Duodenal mucosa (tissue), 2 donors: ENCODE measurements at regions not wholly inside any gene's neighbourhood (a gene's known extent, or its start where the extent isn't known, plus 50 kb on each side); places are given as distances from the start of the nearest gene placed in this dataset.

ENCODE experiments used
- H3K27ac ChIP-seq: one replicate; pipeline ENCODE4 v1.7.0; 2013; ENCODE audit warnings: low read depth, low read length
- H3K27me3 ChIP-seq, 2 donors: one replicate each; pipeline ENCODE4 v1.7.0; 2013; ENCODE audit warnings: low read length in 2 of 2, control low read depth in 1 of 2; ENCODE audit not compliant: insufficient read depth in 2 of 2, control insufficient read depth in 1 of 2
- H3K36me3 ChIP-seq, 2 donors: one replicate each; pipeline ENCODE4 v1.7.0; 2013; ENCODE audit warnings: low read length in 2 of 2, control low read depth in 1 of 2; ENCODE audit not compliant: insufficient read depth in 2 of 2, control insufficient read depth in 1 of 2
- H3K4me1 ChIP-seq, 2 donors: one replicate each; pipeline ENCODE4 v1.7.0; 2013; ENCODE audit warnings: low read length in 2 of 2, control low read depth in 1 of 2; ENCODE audit not compliant: insufficient read depth in 2 of 2, control insufficient read depth in 1 of 2
- H3K4me3 ChIP-seq, 2 donors: one replicate each; pipeline ENCODE4 v1.7.0; 2013; ENCODE audit warnings: low read length in 2 of 2, low read depth in 1 of 2
- H3K9ac ChIP-seq, 2 donors: one replicate each; pipeline ENCODE4 v1.7.0; 2013; ENCODE audit warnings: low read length in 2 of 2, low read depth in 1 of 2
- H3K9me3 ChIP-seq, 2 donors: one replicate each; pipeline ENCODE4 v1.7.0; 2013; ENCODE audit warnings: low read length in 2 of 2, control low read depth in 1 of 2; ENCODE audit not compliant: control insufficient read depth in 1 of 2

DNA sequence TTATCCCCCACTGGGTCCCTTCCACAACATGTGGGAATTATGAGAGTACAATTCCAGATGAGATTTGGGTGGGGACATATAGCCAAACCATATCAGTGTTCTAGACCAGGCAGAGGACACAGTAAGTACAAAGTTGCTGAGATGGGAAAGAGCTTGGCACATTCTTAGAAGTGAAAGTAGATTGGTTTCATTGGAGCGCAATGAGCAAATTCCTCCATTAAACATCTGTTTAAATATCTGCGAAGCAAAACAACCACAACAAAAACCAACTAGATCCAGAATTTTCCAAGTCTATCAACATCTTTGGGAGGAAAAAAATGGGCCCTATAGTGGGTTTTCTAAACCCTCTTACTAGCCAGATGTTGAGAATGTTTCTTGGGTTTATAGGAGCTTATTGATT is 80.0 kb upstream of the STEAP1B start:
- Histone ChIP-seq H3K9me3 (no peaks in the 10 kb centered on the region), H3K9ac (no peak overlapping the region), H3K4me1 (peaks cover 3 to 10% of the 10 kb centered on the region in 2 donors), H3K27me3 (no peaks in the 10 kb centered on the region), H3K36me3 (no peaks in the 10 kb centered on the region), H3K4me3 (no peak overlapping the region), H3K27ac (no peak overlapping the region)

DNA sequence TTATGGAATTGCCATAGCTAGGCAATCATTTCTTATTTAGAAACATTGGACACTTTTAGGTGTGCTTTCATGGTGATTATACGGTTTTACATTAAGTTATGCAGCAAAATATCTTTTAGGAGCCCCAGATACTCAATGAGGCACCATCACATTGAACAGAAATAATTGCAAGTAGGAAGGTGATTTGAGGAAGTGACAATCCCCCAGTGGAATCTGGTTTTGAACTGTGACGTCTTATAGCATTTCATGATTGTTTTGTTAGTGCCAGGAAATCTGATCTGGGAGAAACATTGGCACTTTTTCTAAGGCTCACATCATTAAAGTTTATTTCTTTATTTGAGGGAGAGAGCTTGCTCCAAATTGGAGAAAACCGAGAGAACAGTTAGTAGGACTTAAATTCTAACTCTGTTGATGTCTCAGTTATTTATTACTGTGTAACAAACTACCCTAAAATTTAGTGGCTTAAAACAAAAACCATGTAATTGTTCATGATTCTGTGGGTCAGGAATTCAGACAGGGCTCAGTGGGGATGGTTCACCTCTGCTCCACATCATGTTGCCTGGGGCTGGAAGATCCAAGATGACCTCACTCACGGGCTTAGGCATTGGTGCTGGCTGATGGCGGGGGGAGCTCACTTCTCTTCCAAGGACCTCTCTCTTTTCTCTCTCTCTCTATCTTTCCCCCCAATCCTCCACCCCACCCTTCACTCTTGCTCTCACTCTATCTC is 78.2 kb upstream of the STEAP1B start:
- no peak overlapping the region for H3K4me3 ChIP-seq
- H3K27me3 ChIP-seq, result no peaks in the 10 kb centered on the region

DNA sequence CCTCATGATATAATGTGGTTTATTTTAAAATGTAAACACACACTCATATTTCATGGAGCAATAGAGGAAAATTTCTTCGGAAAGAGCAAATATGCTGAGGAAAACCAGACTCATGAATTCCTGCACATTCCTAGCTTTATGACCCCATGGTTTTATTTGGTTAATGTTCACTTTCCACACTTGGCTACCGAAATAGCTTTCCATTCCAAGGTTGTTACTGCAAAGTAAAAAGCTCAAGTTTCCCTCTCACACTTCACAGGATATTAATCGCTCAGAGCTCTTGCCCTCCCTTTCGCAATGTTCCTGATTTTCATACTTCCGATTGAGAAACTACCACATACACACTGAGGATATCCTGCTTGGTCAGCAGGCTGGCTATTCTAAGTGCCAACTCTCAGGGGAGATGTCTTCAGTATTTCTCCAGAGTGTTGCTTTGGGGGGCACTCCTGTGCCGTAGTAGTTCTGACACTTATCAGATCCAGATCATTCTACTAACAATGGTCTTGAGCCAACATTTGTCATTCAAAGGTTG is 77.5 kb upstream of the STEAP1B start:
- H3K27ac ChIP-seq, result peak overlapping the region; percentile 52
- H3K4me1 ChIP-seq, result peaks cover 3 to 5% of the 10 kb centered on the region in 2 donors
- H3K9me3 ChIP-seq, result no peaks in the 10 kb centered on the region
- H3K36me3 ChIP-seq, result no peaks in the 10 kb centered on the region
- no peaks in the 10 kb centered on the region for H3K27me3 ChIP-seq
- no peak overlapping the region for H3K4me3 ChIP-seq
- H3K9ac ChIP-seq, result no peak overlapping the region

More for the DNA sequence above, 78.2 kb upstream of the STEAP1B start:
- Histone ChIP-seq H3K27ac (peak overlapping the region; percentile 52), H3K9me3 (no peaks in the 10 kb centered on the region), H3K36me3 (no peaks in the 10 kb centered on the region), H3K4me1 (peaks cover 3 to 6% of the 10 kb centered on the region in 2 donors), H3K9ac (no peak overlapping the region)

DNA sequence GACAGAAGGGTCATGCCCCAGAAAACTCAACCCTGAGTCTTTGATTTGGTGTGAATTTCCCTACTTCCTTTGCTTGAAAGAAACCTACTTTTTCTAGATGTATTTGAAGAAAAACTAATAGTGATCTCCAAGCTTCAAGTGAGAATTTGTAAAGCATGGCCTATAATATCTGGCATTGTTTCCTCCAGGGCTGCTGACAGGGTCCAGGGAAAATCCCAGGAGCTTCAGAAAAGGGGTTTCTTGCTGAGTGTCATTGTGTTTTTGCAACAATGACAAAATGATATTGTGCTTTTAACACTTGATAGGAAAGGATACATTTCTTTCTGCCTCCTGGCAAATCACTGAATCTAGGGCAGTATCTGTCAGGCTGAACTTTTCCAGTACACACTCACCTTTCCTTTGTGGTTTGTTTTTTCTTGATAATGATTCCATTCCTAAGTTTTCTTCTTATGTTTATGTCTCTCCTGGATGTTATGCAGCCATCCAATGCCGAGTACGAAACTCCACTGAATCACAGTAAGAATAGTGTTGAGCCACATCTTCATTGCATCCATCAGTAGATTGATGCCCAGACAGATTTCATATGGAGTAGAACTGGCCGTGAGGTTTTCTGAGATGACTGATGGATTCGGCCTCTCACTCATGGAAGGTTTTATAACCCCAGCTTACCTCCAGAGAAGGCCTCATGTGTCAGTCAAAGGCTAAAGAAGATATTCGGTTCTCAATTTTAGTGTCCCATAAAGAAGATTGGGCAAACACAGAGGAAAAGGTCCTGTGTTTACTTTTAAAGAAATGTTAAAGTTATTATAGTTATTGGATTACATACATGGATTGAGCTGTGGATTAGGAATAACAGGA is 76.9 kb upstream of the STEAP1B start:
- Histone ChIP-seq H3K36me3 (no peaks in the 10 kb centered on the region), H3K4me1 (peaks cover 3 to 5% of the 10 kb centered on the region in 2 donors), H3K27ac (no peak overlapping the region), H3K9me3 (no peaks in the 10 kb centered on the region), H3K4me3 (no peak overlapping the region), H3K27me3 (no peaks in the 10 kb centered on the region), H3K9ac (no peak overlapping the region)

- Histone ChIP-seq H3K4me3 (no peak overlapping the region), H3K27me3 (no peaks in the 10 kb centered on the region), H3K4me1 (peaks cover 3 to 5% of the 10 kb centered on the region in 2 donors), H3K9me3 (no peaks in the 10 kb centered on the region), H3K9ac (no peak overlapping the region), H3K36me3 (no peaks in the 10 kb centered on the region), H3K27ac (no peak overlapping the region)
Observed at GRCh38 chr7:22574754-22575520, 74.9 kb upstream of the STEAP1B start.

DNA sequence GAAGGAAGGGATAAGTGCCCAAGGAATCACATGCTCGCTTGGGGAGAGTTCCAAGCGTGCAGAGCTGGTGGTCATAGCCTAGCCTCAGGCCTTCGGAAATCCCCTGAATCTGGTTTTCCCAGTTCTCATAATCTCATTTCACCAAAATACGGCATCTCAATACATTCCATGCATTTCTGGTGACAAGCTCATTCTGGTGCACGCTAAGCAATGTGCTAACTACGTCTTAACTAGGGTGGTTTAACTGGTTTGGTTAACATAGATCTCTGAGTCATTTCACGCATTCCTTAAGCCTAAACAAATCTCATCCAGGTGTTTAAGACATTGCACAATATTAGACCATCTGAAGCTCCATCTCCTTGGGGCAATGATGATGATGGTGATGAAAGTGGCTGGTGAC is 72.9 kb upstream of the STEAP1B start:
- Histone ChIP-seq H3K4me3 (no peak overlapping the region), H3K4me1 (peaks cover 3 to 5% of the 10 kb centered on the region in 2 donors)

GRCh38 chr7:22572292-22572691 is 72.3 kb upstream of the STEAP1B start:
- Histone ChIP-seq H3K27ac (no peak overlapping the region), H3K9ac (no peak overlapping the region), H3K4me3 (no peak overlapping the region), H3K27me3 (no peaks in the 10 kb centered on the region), H3K36me3 (no peaks in the 10 kb centered on the region), H3K4me1 (peaks cover 0 to 3% of the 10 kb centered on the region in 2 donors), H3K9me3 (no peaks in the 10 kb centered on the region)

More for the DNA sequence above, 72.9 kb upstream of the STEAP1B start:
- Histone ChIP-seq H3K9me3 (no peaks in the 10 kb centered on the region), H3K27ac (no peak overlapping the region), H3K36me3 (no peaks in the 10 kb centered on the region), H3K27me3 (no peaks in the 10 kb centered on the region), H3K9ac (no peak overlapping the region)

- H3K4me1 ChIP-seq, result no peaks in the 10 kb centered on the region
- no peak overlapping the region for H3K9ac ChIP-seq
- no peaks in the 10 kb centered on the region for H3K27me3 ChIP-seq
- H3K4me3 ChIP-seq, result no peak overlapping the region
- H3K9me3 ChIP-seq, result no peaks in the 10 kb centered on the region
- H3K36me3 ChIP-seq, result no peaks in the 10 kb centered on the region
- no peak overlapping the region for H3K27ac ChIP-seq
Observed at GRCh38 chr7:22571766-22572165, 71.8 kb upstream of the STEAP1B start.

DNA sequence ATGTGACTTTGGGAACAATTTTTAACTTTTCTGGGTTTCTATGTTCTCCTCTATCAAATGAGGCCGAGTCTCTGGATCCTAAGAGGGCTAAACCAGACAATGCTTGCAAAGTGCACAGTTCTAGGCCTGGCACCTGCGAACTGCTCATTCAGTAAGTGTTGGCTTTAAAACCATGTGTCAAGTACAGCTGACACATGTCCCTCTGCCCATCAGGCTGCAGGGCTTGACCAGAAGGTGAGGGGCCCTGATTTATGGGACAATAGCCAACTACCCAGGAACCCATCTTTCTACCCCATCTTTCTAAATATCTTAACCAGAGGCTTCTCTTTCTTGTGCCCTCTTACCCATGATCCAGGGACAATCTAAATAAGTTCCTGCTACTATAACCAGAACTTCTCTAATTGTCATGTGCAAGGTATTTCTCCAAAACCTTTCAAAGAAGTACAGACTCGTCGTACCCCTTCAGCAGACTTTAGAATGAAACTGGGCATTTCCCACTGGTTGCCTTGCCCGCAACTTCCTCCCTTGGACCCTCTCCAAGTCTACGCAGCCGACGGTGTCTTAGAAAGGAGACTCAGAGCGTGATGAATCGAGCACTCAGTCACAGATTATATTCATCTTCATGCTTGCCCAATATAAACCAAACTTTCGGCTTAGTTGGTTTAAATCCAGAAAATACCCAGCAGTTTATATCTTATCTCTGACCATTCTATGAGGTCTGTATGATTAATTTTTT is 69.8 kb upstream of the STEAP1B start:
- Histone ChIP-seq H3K4me3 (no peak overlapping the region), H3K27ac (no peak overlapping the region), H3K36me3 (no peaks in the 10 kb centered on the region), H3K9ac (no peak overlapping the region), H3K9me3 (no peaks in the 10 kb centered on the region), H3K4me1 (peaks cover 15 to 19% of the 10 kb centered on the region in 2 donors), H3K27me3 (no peaks in the 10 kb centered on the region)
